SK-N-SH (cell line): ENCODE measurements at regions not wholly inside any gene's neighbourhood (a gene's known extent, or its start where the extent isn't known, plus 50 kb on each side); places are given as distances from the start of the nearest gene placed in this dataset.

Experiments used
- CTCF ChIA-PET: fragments of 300-600, 350-600 bp; formaldehyde crosslinking; extraction: SDS; loops from one replicate; lab custom pipeline; 2021; lab: Yijun Ruan, JAX
- POLR2A ChIA-PET: fragments of 350-600 bp; sonication (Branson Sonifier 250); formaldehyde crosslinking; extraction: SDS; loops from one replicate; lab custom pipeline; 2020; ENCODE audit warnings: antibody characterized with exemption, inconsistent platforms; lab: Yijun Ruan, JAX
- DNase-seq: peaks from one replicate; pipeline ENCODE4 v3.0.0; 2012
- H2AFZ ChIP-seq: fragments of 200-600 bp; sonication (generic); 2 replicates; pipeline ENCODE4 v1.8.1; 2016; ENCODE audit warnings: antibody characterized with exemption, mild to moderate bottlenecking, low read depth
- H3F3A ChIP-seq: fragments of 200-600 bp; sonication (generic); replicated peaks from 2 replicates; pipeline ENCODE3; 2016; ENCODE audit warnings: antibody characterized with exemption, mild to moderate bottlenecking; ENCODE audit not compliant: insufficient read depth
- H3K27ac ChIP-seq, 2 experiments: fragments of 200-500 bp in 1 of 2; fragments of 200-600 bp in 1 of 2; sonication (Bioruptor generic) in 1 of 2; sonication (generic), shearing (Covaris generic) in 1 of 2; 2 replicates each; pipeline versions ENCODE4 v1.5.1 to v1.6.1; 2014 to 2016; ENCODE audit warnings: low read depth in 2 of 2, inconsistent platforms in 1 of 2, low read length in 1 of 2, mild to moderate bottlenecking in 1 of 2, mixed read lengths in 1 of 2
- H3K27me3 ChIP-seq: fragments of 200-600 bp; sonication (generic), shearing (Covaris generic); 2 replicates; pipeline ENCODE4 v1.6.1; 2016; ENCODE audit warnings: mixed run types; ENCODE audit not compliant: insufficient read depth
- H3K36me3 ChIP-seq, 2 experiments: fragments of 200-500 bp in 1 of 2; fragments of 200-600 bp in 1 of 2; sonication (Bioruptor generic) in 1 of 2; sonication (generic) in 1 of 2; replicated peaks in 1 of 2; 2 replicates each; pipeline versions ENCODE3 to v1.5.1; 2014 to 2016; ENCODE audit warnings: low read length in 1 of 2, mild to moderate bottlenecking in 1 of 2; ENCODE audit not compliant: insufficient read depth in 2 of 2, control insufficient read depth in 1 of 2
- H3K4me1 ChIP-seq, 2 experiments: fragments of 200-500 bp in 1 of 2; fragments of 200-600 bp in 1 of 2; sonication (Bioruptor generic) in 1 of 2; sonication (generic), shearing (Covaris generic) in 1 of 2; 2 replicates each; pipeline versions ENCODE4 v1.5.1 to v1.6.1; 2014 to 2016; ENCODE audit warnings: low read depth in 1 of 2, low read length in 1 of 2, mixed run types in 1 of 2; ENCODE audit not compliant: insufficient read depth in 2 of 2, control insufficient read depth in 1 of 2
- H3K4me2 ChIP-seq: fragments of 200-600 bp; sonication (generic), shearing (Covaris generic); 2 replicates; pipeline ENCODE4 v1.6.1; 2017; ENCODE audit warnings: mixed run types
- H3K4me3 ChIP-seq, 2 experiments: fragments of 200-500 bp in 1 of 2; fragments of 200-600 bp in 1 of 2; sonication (Bioruptor generic) in 1 of 2; sonication (generic), shearing (Covaris generic) in 1 of 2; 2 replicates each; pipeline versions ENCODE4 v1.5.1 to v1.8.1; 2014 to 2016; ENCODE audit warnings: low read depth in 2 of 2, inconsistent platforms in 1 of 2, low read length in 1 of 2, mild to moderate bottlenecking in 1 of 2, mixed read lengths in 1 of 2, moderate library complexity in 1 of 2
- H3K79me2 ChIP-seq: fragments of 200-600 bp; sonication (generic); 2 replicates; pipeline ENCODE4 v1.8.1; 2017; ENCODE audit warnings: mild to moderate bottlenecking; ENCODE audit not compliant: insufficient read depth
- H3K9ac ChIP-seq: fragments of 200-600 bp; sonication (generic); 2 replicates; pipeline ENCODE4 v1.6.1; 2017; ENCODE audit warnings: mixed run types
- H3K9me2 ChIP-seq: fragments of 200-600 bp; sonication (generic); 2 replicates; pipeline ENCODE4 v1.6.1; 2017; ENCODE audit warnings: mixed run types
- H3K9me3 ChIP-seq: fragments of 200-600 bp; sonication (generic); 2 replicates; pipeline ENCODE4 v1.6.1; 2017; ENCODE audit warnings: mixed run types, mild to moderate bottlenecking, moderate library complexity
- H4K20me1 ChIP-seq: fragments of 200-600 bp; sonication (generic); 2 replicates; pipeline ENCODE4 v1.6.1; 2017; ENCODE audit warnings: mild to moderate bottlenecking, mixed run types; ENCODE audit not compliant: insufficient read depth
- ELF1 ChIP-seq: IDR thresholded peaks from 2 replicates; pipeline ENCODE4 v1.4.0; 2012
- EP300 ChIP-seq, 2 experiments: IDR thresholded peaks; 2 replicates each; pipeline versions ENCODE4 v1.4.0 to v1.6.1; 2012; ENCODE audit warnings: borderline replicate concordance in 1 of 2, low read depth in 1 of 2, low read length in 1 of 2
- EZH2phosphoT487 ChIP-seq: fragments of 200-600 bp; sonication (generic); IDR thresholded peaks from 2 replicates; pipeline ENCODE4 v1.6.1; 2017; ENCODE audit warnings: low read depth, mixed run types, mild to moderate bottlenecking, antibody characterized with exemption, moderate library complexity, borderline replicate concordance
- FOSL2 ChIP-seq: IDR thresholded peaks from 2 replicates; pipeline ENCODE4 v1.4.0; 2012; ENCODE audit warnings: low read depth, mild to moderate bottlenecking, moderate library complexity, borderline replicate concordance
- FOXJ3 ChIP-seq: sonication (generic); formaldehyde crosslinking; IDR thresholded peaks from 2 replicates; pipeline ENCODE4 v1.5.1; 2020; ENCODE audit warnings: mild to moderate bottlenecking, missing genetic modification reagents
- JUND ChIP-seq: IDR thresholded peaks from 2 replicates; pipeline ENCODE4 v1.4.0; 2012
- MEF2A ChIP-seq: IDR thresholded peaks from 2 replicates; pipeline ENCODE4 v1.4.0; 2012; ENCODE audit warnings: low read depth, borderline replicate concordance
- NFIC ChIP-seq: IDR thresholded peaks from 2 replicates; pipeline ENCODE4 v1.4.0; 2012; ENCODE audit warnings: borderline replicate concordance
- POLR2AphosphoS5 ChIP-seq: IDR thresholded peaks from 2 replicates; pipeline ENCODE4 v1.6.1; 2012; ENCODE audit warnings: low read depth, low read length
- RAD21 ChIP-seq: IDR thresholded peaks from 2 replicates; pipeline ENCODE4 v1.6.1; 2012; ENCODE audit warnings: mild to moderate bottlenecking, low read length
- RCOR1 ChIP-seq: fragments of 150-350 bp; IDR thresholded peaks from 2 replicates; pipeline ENCODE4 v1.6.1; 2017; ENCODE audit warnings: antibody characterized with exemption, low read length
- REST ChIP-seq: IDR thresholded peaks from 2 replicates; pipeline ENCODE4 v1.6.1; 2012; ENCODE audit warnings: mild to moderate bottlenecking, low read depth, low read length, moderate library complexity
- SMC3 ChIP-seq: IDR thresholded peaks from 2 replicates; pipeline ENCODE4 v1.6.1; 2012; ENCODE audit warnings: low read depth, low read length, improper control_type of control experiment
- TCF12 ChIP-seq: IDR thresholded peaks from 2 replicates; pipeline ENCODE4 v1.4.0; 2012
- USF2 ChIP-seq: fragments of 150-350 bp; IDR thresholded peaks from 2 replicates; pipeline ENCODE4 v1.6.1; 2017; ENCODE audit warnings: antibody characterized with exemption, low read length, low read depth, borderline replicate concordance
- WGBS: methylation state at CpG from one replicate; pipeline ENCODE4 v1.1.6; 2017; ENCODE audit warnings: low lambda C conversion rate; 5-methylcytosine and 5-hydroxymethylcytosine counted together

GRCh38 chr3:154044671-154045070 is 76.5 kb upstream of the ARHGEF26 start:
- no peaks in the 10 kb centered on the region for H4K20me1 ChIP-seq
- no peaks in the 10 kb centered on the region for H3K4me1 ChIP-seq
- H3K4me3 ChIP-seq, result no peak overlapping the region
- no peaks in the 10 kb centered on the region for H3K9me2 ChIP-seq
- H3K4me2 ChIP-seq, result no peak overlapping the region
- TF ChIP-seq NFIC (no peak), MEF2A (no peak), TCF12 (no peak), REST (no peak), RCOR1 (no peak), FOXJ3 (CRISPR knock-in tag) (no peak), RAD21 (no peak), POLR2AphosphoS5 (no peak), SMC3 (no peak), FOSL2 (no peak), EZH2phosphoT487 (no peak), ELF1 (no peak)
- no peak for DNase-seq
- no peaks in the 10 kb centered on the region for H3K79me2 ChIP-seq
- no peaks in the 10 kb centered on the region for H3K27me3 ChIP-seq
- no peaks in the 10 kb centered on the region for H3K36me3 ChIP-seq
- no peak overlapping the region for H3K9ac ChIP-seq
- no peaks in the 10 kb centered on the region for H3F3A ChIP-seq
- WGBS, result 14% methylated on average over 2 of the region's 2 CpGs
- no peak overlapping the region for H2AFZ ChIP-seq
- H3K9me3 ChIP-seq, result no peaks in the 10 kb centered on the region
- POLR2A ChIA-PET, result no interaction called here
- CTCF ChIA-PET, result no interaction called here
- H3K27ac ChIP-seq, result no peak overlapping the region

- Histone ChIP-seq H3K27ac (no peak overlapping the region), H3K4me3 (no peak overlapping the region), H3K9me3 (no peaks in the 10 kb centered on the region), H3F3A (no peaks in the 10 kb centered on the region), H3K79me2 (no peaks in the 10 kb centered on the region), H3K9ac (no peak overlapping the region), H3K9me2 (no peaks in the 10 kb centered on the region), H3K4me2 (no peak overlapping the region), H2AFZ (no peak overlapping the region), H4K20me1 (no peaks in the 10 kb centered on the region), H3K36me3 (no peaks in the 10 kb centered on the region), H3K4me1 (no peaks in the 10 kb centered on the region), H3K27me3 (no peaks in the 10 kb centered on the region)
- no peak for TF ChIP-seq POLR2AphosphoS5
- TF ChIP-seq EP300 (IDR thresholded peaks at IDR 0.05; ENCODE audit: borderline replicate concordance in 1 of 2, low read depth in 1 of 2, low read length in 1 of 2), result no peak
- no peak for TF ChIP-seq USF2
- TF ChIP-seq NFIC, result no peak
- no peak for TF ChIP-seq JUND
- ChIA-PET CTCF (no interaction called here), POLR2A (no interaction called here)
- no peak for DNase-seq
Measured at GRCh38 chr3:154050216-154050615, 71.0 kb upstream of the ARHGEF26 start.
